Duodenal mucosa (tissue), 2 donors: ENCODE measurements at regions not wholly inside any gene's neighbourhood (a gene's known extent, or its start where the extent isn't known, plus 50 kb on each side); places are given as distances from the start of the nearest gene placed in this dataset.

Source experiments
- H3K27ac ChIP-seq: one replicate; pipeline ENCODE4 v1.7.0; 2013; ENCODE audit warnings: low read depth, low read length
- H3K27me3 ChIP-seq, 2 donors: one replicate each; pipeline ENCODE4 v1.7.0; 2013; ENCODE audit warnings: low read length in 2 of 2, control low read depth in 1 of 2; ENCODE audit not compliant: insufficient read depth in 2 of 2, control insufficient read depth in 1 of 2
- H3K36me3 ChIP-seq, 2 donors: one replicate each; pipeline ENCODE4 v1.7.0; 2013; ENCODE audit warnings: low read length in 2 of 2, control low read depth in 1 of 2; ENCODE audit not compliant: insufficient read depth in 2 of 2, control insufficient read depth in 1 of 2
- H3K4me1 ChIP-seq, 2 donors: one replicate each; pipeline ENCODE4 v1.7.0; 2013; ENCODE audit warnings: low read length in 2 of 2, control low read depth in 1 of 2; ENCODE audit not compliant: insufficient read depth in 2 of 2, control insufficient read depth in 1 of 2
- H3K4me3 ChIP-seq, 2 donors: one replicate each; pipeline ENCODE4 v1.7.0; 2013; ENCODE audit warnings: low read length in 2 of 2, low read depth in 1 of 2
- H3K9ac ChIP-seq, 2 donors: one replicate each; pipeline ENCODE4 v1.7.0; 2013; ENCODE audit warnings: low read length in 2 of 2, low read depth in 1 of 2
- H3K9me3 ChIP-seq, 2 donors: one replicate each; pipeline ENCODE4 v1.7.0; 2013; ENCODE audit warnings: low read length in 2 of 2, control low read depth in 1 of 2; ENCODE audit not compliant: control insufficient read depth in 1 of 2

GRCh38 chr12:28872654-28873268 lies 276.3 kb upstream of the FAR2 start:
- Histone ChIP-seq H3K36me3 (no peaks in the 10 kb centered on the region), H3K9ac (no peak overlapping the region), H3K4me3 (no peak overlapping the region), H3K9me3 (no peaks in the 10 kb centered on the region), H3K4me1 (no peaks in the 10 kb centered on the region), H3K27me3 (no peaks in the 10 kb centered on the region), H3K27ac (no peak overlapping the region)

GRCh38 chr12:28874758-28875157 lies 274.3 kb upstream of the FAR2 start:
- no peaks in the 10 kb centered on the region for H3K27me3 ChIP-seq

GRCh38 chr12:28876196-28876798 lies 272.8 kb upstream of the FAR2 start:
- Histone ChIP-seq H3K36me3 (no peaks in the 10 kb centered on the region), H3K9me3 (no peaks in the 10 kb centered on the region), H3K27ac (no peak overlapping the region), H3K27me3 (no peaks in the 10 kb centered on the region), H3K4me3 (no peak overlapping the region), H3K9ac (no peak overlapping the region), H3K4me1 (no peaks in the 10 kb centered on the region)

More at GRCh38 chr12:28874758-28875157, 274.3 kb upstream of the FAR2 start:
- no peak overlapping the region for H3K9ac ChIP-seq
- no peak overlapping the region for H3K27ac ChIP-seq
- H3K36me3 ChIP-seq = no peaks in the 10 kb centered on the region
- no peak overlapping the region for H3K4me3 ChIP-seq
- no peaks in the 10 kb centered on the region for H3K9me3 ChIP-seq
- no peaks in the 10 kb centered on the region for H3K4me1 ChIP-seq

GRCh38 chr12:28877854-28878253 lies 271.2 kb upstream of the FAR2 start:
- no peaks in the 10 kb centered on the region for H3K36me3 ChIP-seq
- H3K9ac ChIP-seq = no peak overlapping the region
- no peaks in the 10 kb centered on the region for H3K27me3 ChIP-seq

GRCh38 chr12:28878629-28879028 lies 270.4 kb upstream of the FAR2 start:
- Histone ChIP-seq H3K9ac (no peak overlapping the region), H3K36me3 (no peaks in the 10 kb centered on the region), H3K27me3 (no peaks in the 10 kb centered on the region), H3K4me1 (no peaks in the 10 kb centered on the region), H3K9me3 (no peaks in the 10 kb centered on the region), H3K27ac (no peak overlapping the region), H3K4me3 (no peak overlapping the region)

More at GRCh38 chr12:28877854-28878253, 271.2 kb upstream of the FAR2 start:
- no peaks in the 10 kb centered on the region for H3K9me3 ChIP-seq
- H3K27ac ChIP-seq = no peak overlapping the region
- H3K4me3 ChIP-seq = no peak overlapping the region
- no peaks in the 10 kb centered on the region for H3K4me1 ChIP-seq

- Histone ChIP-seq H3K27me3 (no peaks in the 10 kb centered on the region), H3K9ac (no peak overlapping the region), H3K27ac (no peak overlapping the region), H3K9me3 (no peaks in the 10 kb centered on the region), H3K4me3 (no peak overlapping the region), H3K4me1 (no peaks in the 10 kb centered on the region), H3K36me3 (no peaks in the 10 kb centered on the region)
These were observed 269.7 kb upstream of the FAR2 start for GRCh38 chr12:28879379-28879778.

- Histone ChIP-seq H3K27me3 (no peaks in the 10 kb centered on the region), H3K4me3 (no peak overlapping the region), H3K36me3 (no peaks in the 10 kb centered on the region), H3K9ac (no peak overlapping the region), H3K27ac (no peak overlapping the region), H3K4me1 (no peaks in the 10 kb centered on the region), H3K9me3 (no peaks in the 10 kb centered on the region)
These were observed 266.6 kb upstream of the FAR2 start for GRCh38 chr12:28882444-28882843.

- no peaks in the 10 kb centered on the region for H3K4me1 ChIP-seq
- H3K4me3 ChIP-seq = no peak overlapping the region
- H3K9me3 ChIP-seq = no peaks in the 10 kb centered on the region
- H3K36me3 ChIP-seq = no peaks in the 10 kb centered on the region
- no peak overlapping the region for H3K27ac ChIP-seq
- no peaks in the 10 kb centered on the region for H3K27me3 ChIP-seq
- H3K9ac ChIP-seq = no peak overlapping the region
These were observed 265.6 kb upstream of the FAR2 start for GRCh38 chr12:28883406-28883997.

GRCh38 chr12:28884904-28885679 lies 264.0 kb upstream of the FAR2 start:
- H3K4me1 ChIP-seq = no peaks in the 10 kb centered on the region
- H3K9ac ChIP-seq = no peak overlapping the region
- no peaks in the 10 kb centered on the region for H3K36me3 ChIP-seq
- H3K9me3 ChIP-seq = no peaks in the 10 kb centered on the region
- H3K4me3 ChIP-seq = no peak overlapping the region
- H3K27ac ChIP-seq = no peak overlapping the region
- H3K27me3 ChIP-seq = no peaks in the 10 kb centered on the region

GRCh38 chr12:28885928-28886327 lies 263.1 kb upstream of the FAR2 start:
- Histone ChIP-seq H3K36me3 (no peaks in the 10 kb centered on the region), H3K4me3 (no peak overlapping the region), H3K9me3 (no peaks in the 10 kb centered on the region)

More at GRCh38 chr12:28885928-28886327, 263.1 kb upstream of the FAR2 start:
- Histone ChIP-seq H3K27ac (no peak overlapping the region), H3K27me3 (no peaks in the 10 kb centered on the region), H3K9ac (no peak overlapping the region), H3K4me1 (no peaks in the 10 kb centered on the region)
